PC-3 (cell line): ENCODE measurements at regions not wholly inside any gene's neighbourhood (a gene's known extent, or its start where the extent isn't known, plus 50 kb on each side); places are given as distances from the start of the nearest gene placed in this dataset.

Source experiments
- CTCF ChIP-seq: fragments of 300-600 bp; sonication (generic); conservative IDR thresholded peaks from 2 replicates; pipeline ENCODE4 v1.5.1; 2017; ENCODE audit warnings: antibody characterized with exemption, low read depth, mild to moderate bottlenecking, low read length
- EZH2 ChIP-seq: fragments of 300-600 bp; sonication (generic); IDR thresholded peaks from one replicate; pipeline ENCODE4 v1.6.1; 2017; ENCODE audit warnings: antibody characterized with exemption, mild to moderate bottlenecking, low read length; ENCODE audit not compliant: unreplicated experiment
- EZH2phosphoT487 ChIP-seq: fragments of 300-600 bp; sonication (generic); IDR thresholded peaks from 2 replicates; pipeline ENCODE4 v1.6.1; 2018; ENCODE audit warnings: mild to moderate bottlenecking, antibody characterized with exemption, low read length, borderline replicate concordance

- no peak for TF ChIP-seq CTCF
- no peak for TF ChIP-seq EZH2phosphoT487
- TF ChIP-seq EZH2: no peak
These were observed 117.3 kb upstream of the IRF2BP2 start for GRCh38 chr1:234727018-234727940.
